ENCODE measurements at regions not wholly inside any gene's neighbourhood (a gene's known extent, or its start where the extent isn't known, plus 50 kb on each side); places are given as distances from the start of the nearest gene placed in this dataset.

- no peak for DNase-seq
Observed at GRCh38 chr2:118222672-118223421, 134.6 kb downstream of the INSIG2 start.

- DNase-seq: no peak
Observed at GRCh38 chr2:118222273-118222594, 134.0 kb downstream of the INSIG2 start.

GRCh38 chr2:118221536-118222272 is 133.4 kb downstream of the INSIG2 start:
- peak; percentile 34 for DNase-seq

- DNase-seq: no peak
Observed at GRCh38 chr2:118219611-118220010, 131.3 kb downstream of the INSIG2 start.

- no peak for DNase-seq
Observed at GRCh38 chr2:118216224-118216623, 128.0 kb downstream of the INSIG2 start.

- no peak for DNase-seq
Observed at GRCh38 chr2:118209727-118210126, 121.5 kb downstream of the INSIG2 start.

- no peak for DNase-seq
Observed at GRCh38 chr2:118207889-118208288, 119.6 kb downstream of the INSIG2 start.

GRCh38 chr2:118202707-118203303 is 114.5 kb downstream of the INSIG2 start:
- no peak for DNase-seq

GRCh38 chr2:118198268-118198667 is 110.0 kb downstream of the INSIG2 start:
- DNase-seq: no peak

GRCh38 chr2:118197011-118197675 is 108.9 kb downstream of the INSIG2 start:
- no peak for DNase-seq

- no peak for DNase-seq
Observed at GRCh38 chr2:118190474-118190873, 102.2 kb downstream of the INSIG2 start.

GRCh38 chr2:118186858-118187254 is 98.6 kb downstream of the INSIG2 start:
- DNase-seq: no peak

- peak; percentile 27 for DNase-seq
Observed at GRCh38 chr2:118186110-118186857, 98.0 kb downstream of the INSIG2 start.

GRCh38 chr2:118185210-118186109 is 97.2 kb downstream of the INSIG2 start:
- DNase-seq: peak; percentile 63

- no peak for DNase-seq
Observed at GRCh38 chr2:118183381-118183780, 95.1 kb downstream of the INSIG2 start.

GRCh38 chr2:118179445-118179844 is 91.2 kb downstream of the INSIG2 start:
- DNase-seq: no peak

GRCh38 chr2:118177884-118178283 is 89.6 kb downstream of the INSIG2 start:
- DNase-seq: no peak

GRCh38 chr2:118177318-118177717 is 89.0 kb downstream of the INSIG2 start:
- no peak for DNase-seq

GRCh38 chr2:118176601-118177000 is 88.3 kb downstream of the INSIG2 start:
- no peak for DNase-seq

- no peak for DNase-seq
Observed at GRCh38 chr2:118171546-118171945, 83.3 kb downstream of the INSIG2 start.

GRCh38 chr2:118169359-118170005 is 81.2 kb downstream of the INSIG2 start:
- no peak for DNase-seq

All from NCI-H2081 treated with DMSO at 0.1 percent for 48 hours (cell line).